ENCODE measurements at regions not wholly inside any gene's neighbourhood (a gene's known extent, or its start where the extent isn't known, plus 50 kb on each side); places are given as distances from the start of the nearest gene placed in this dataset.
"Not testable (repeated sequence)": the region's sequence is repeated elsewhere in the genome, so short reads cannot be mapped to it uniquely, and the experiment has no call there.

DNA sequence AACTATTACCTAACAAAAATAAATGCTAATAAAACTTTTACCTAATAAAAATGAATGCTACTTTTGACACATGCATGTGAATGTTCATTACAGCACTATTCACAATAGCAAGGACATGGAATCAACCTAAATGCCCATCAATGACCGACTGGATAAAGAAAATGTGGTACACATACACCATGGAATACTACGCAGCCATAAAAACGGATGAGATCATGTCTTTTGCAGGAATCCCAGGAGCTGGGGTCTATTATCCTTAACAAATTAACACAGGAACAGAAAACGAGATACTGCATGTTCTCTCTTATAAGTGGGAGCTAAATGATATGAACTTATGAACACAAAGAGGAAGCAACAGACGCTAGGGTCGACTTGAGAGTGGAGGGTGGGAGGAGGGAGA, 88.1 kb upstream of the FAM204A start:
- Histone ChIP-seq H3K4me2 (ENCODE audit: low read length) (no peak overlapping the region), H3K4me3 (ENCODE audit: low read depth, low read length, poor library complexity, severe bottlenecking) (no peak overlapping the region), H4K20me1 (ENCODE audit: insufficient read depth, low read length) (no peaks in the 10 kb centered on the region), H3K4me1 (ENCODE audit: insufficient read depth, low read length, poor library complexity, severe bottlenecking) (no peaks in the 10 kb centered on the region), H3K27ac (ENCODE audit: low read depth, low read length, poor library complexity, severe bottlenecking) (no peak overlapping the region), H3K79me2 (ENCODE audit: insufficient read depth, low read depth, low read length) (no peaks in the 10 kb centered on the region), H3K9me3 (ENCODE audit: low read length) (no peaks in the 10 kb centered on the region), H3K36me3 (ENCODE audit: insufficient read depth, low read length) (no peaks in the 10 kb centered on the region), H3K9me2 (ENCODE audit: insufficient read depth, low read length) (no peaks in the 10 kb centered on the region), H2AFZ (ENCODE audit: low read length) (no peak overlapping the region)
- BruUV-seq (replicated peaks) = no TSS peak
- TF ChIP-seq EZH2phosphoT487 (IDR thresholded peaks at IDR 0.05; ENCODE audit: borderline replicate concordance, low read depth, low read length) = no peak
- TF ChIP-seq CTCF (conservative IDR thresholded peaks at IDR 0.05; ENCODE audit: low read length) = no peak
- CTCF ChIA-PET (ENCODE audit: unreplicated experiment) = no interaction called here
- no peak for DNase-seq (ENCODE audit: low spot score)
- intact Hi-C loops (cut with micrococcal nuclease; ENCODE audit: unreplicated experiment) = no loop called here
- POLR2A ChIA-PET = interaction anchor here (1.5 kb wide), 1 partner anchor 13 kb away, joined by 4 read pairs; no protein-coding TSS in a partner anchor

DNA sequence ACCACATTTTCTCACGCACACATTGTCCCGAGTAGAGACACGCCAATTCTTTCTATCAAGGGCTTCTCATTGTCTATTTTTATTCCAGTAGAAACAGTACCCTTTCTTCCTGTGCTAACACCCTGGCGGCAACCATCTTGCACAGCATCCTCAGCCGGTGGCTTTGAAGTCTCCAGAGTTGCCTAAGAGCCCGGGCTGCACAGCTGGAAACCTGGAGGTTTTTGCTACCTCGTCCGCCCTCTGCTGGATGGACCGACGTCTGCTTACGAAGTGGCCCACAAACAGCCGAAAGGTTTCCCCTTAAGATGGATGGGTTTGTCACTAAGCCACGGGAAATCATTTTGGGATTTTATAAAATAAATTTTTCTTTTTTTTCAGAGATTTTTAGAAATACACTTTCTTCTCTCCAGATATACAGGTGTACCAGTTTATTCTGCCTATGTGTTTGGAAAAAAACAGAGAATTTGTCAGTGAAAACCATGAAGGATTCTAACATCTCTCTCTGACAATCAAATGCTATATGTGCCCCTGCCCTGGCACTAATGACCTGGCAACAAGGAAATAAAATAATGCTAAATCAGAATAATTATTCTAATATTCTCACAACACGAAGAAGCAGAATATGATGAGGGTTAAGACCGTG, 81.8 kb upstream of the FAM204A start:
- Histone ChIP-seq H2AFZ (ENCODE audit: low read length) (no peak overlapping the region), H3K9me2 (ENCODE audit: insufficient read depth, low read length) (no peaks in the 10 kb centered on the region), H3K27ac (ENCODE audit: low read depth, low read length, poor library complexity, severe bottlenecking) (no peak overlapping the region), H3K4me1 (ENCODE audit: insufficient read depth, low read length, poor library complexity, severe bottlenecking) (no peaks in the 10 kb centered on the region), H3K9me3 (ENCODE audit: low read length) (no peaks in the 10 kb centered on the region), H4K20me1 (ENCODE audit: insufficient read depth, low read length) (no peaks in the 10 kb centered on the region), H3K36me3 (ENCODE audit: insufficient read depth, low read length) (no peaks in the 10 kb centered on the region), H3K4me3 (ENCODE audit: low read depth, low read length, poor library complexity, severe bottlenecking) (no peak overlapping the region), H3K79me2 (ENCODE audit: insufficient read depth, low read depth, low read length) (no peaks in the 10 kb centered on the region), H3K4me2 (ENCODE audit: low read length) (no peak overlapping the region)
- CTCF ChIA-PET (ENCODE audit: unreplicated experiment) = no interaction called here
- POLR2A ChIA-PET = no interaction called here
- peak; percentile 63 for DNase-seq (ENCODE audit: low spot score)
- intact Hi-C loops (cut with micrococcal nuclease; ENCODE audit: unreplicated experiment) = loop anchor here (10.0 kb wide), 1 partner anchor 929 kb away; no protein-coding TSS in a partner anchor
- BruUV-seq (replicated peaks) = no TSS peak
- TF ChIP-seq EZH2phosphoT487 (IDR thresholded peaks at IDR 0.05; ENCODE audit: borderline replicate concordance, low read depth, low read length) (no peak), CTCF (conservative IDR thresholded peaks at IDR 0.05; ENCODE audit: low read length) (peak; percentile 82)

DNA sequence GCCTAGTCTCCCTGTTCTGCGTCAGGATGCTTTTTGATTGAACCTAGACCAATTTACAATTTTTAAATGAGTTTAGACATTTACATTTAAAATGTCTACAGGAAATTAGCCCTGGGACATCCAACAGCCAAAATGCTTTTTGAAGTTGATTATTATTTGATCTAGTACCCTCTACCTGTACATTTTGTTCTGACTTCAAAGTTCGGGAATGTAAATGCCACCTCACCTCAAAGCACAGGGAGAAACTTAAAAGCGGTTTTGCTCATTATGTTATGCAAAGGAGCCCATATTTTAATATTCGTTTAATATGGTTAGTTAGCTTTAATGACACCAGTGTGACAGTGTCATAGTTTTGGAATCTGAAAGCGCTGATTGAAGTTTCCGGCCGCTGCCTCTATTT, 80.1 kb upstream of the FAM204A start:
- Histone ChIP-seq H3K79me2 (ENCODE audit: insufficient read depth, low read depth, low read length) (no peaks in the 10 kb centered on the region), H2AFZ (ENCODE audit: low read length) (no peak overlapping the region), H3K4me1 (ENCODE audit: insufficient read depth, low read length, poor library complexity, severe bottlenecking) (no peaks in the 10 kb centered on the region), H3K27ac (ENCODE audit: low read depth, low read length, poor library complexity, severe bottlenecking) (no peak overlapping the region), H3K9me3 (ENCODE audit: low read length) (no peaks in the 10 kb centered on the region), H4K20me1 (ENCODE audit: insufficient read depth, low read length) (no peaks in the 10 kb centered on the region), H3K4me3 (ENCODE audit: low read depth, low read length, poor library complexity, severe bottlenecking) (no peak overlapping the region), H3K9me2 (ENCODE audit: insufficient read depth, low read length) (no peaks in the 10 kb centered on the region), H3K36me3 (ENCODE audit: insufficient read depth, low read length) (no peaks in the 10 kb centered on the region), H3K4me2 (ENCODE audit: low read length) (no peak overlapping the region)
- intact Hi-C loops (cut with micrococcal nuclease; ENCODE audit: unreplicated experiment) = loop anchor here (10.0 kb wide), 1 partner anchor 927 kb away; no protein-coding TSS in a partner anchor
- DNase-seq (ENCODE audit: low spot score) = no peak
- BruUV-seq (replicated peaks) = no TSS peak
- ChIA-PET CTCF (ENCODE audit: unreplicated experiment) (no interaction called here), POLR2A (no interaction called here)
- TF ChIP-seq EZH2phosphoT487 (IDR thresholded peaks at IDR 0.05; ENCODE audit: borderline replicate concordance, low read depth, low read length) = no peak
- TF ChIP-seq CTCF (conservative IDR thresholded peaks at IDR 0.05; ENCODE audit: low read length) = no peak

GRCh38 chr10:118420049-118420448, 77.9 kb upstream of the FAM204A start:
- H3K4me3 ChIP-seq (ENCODE audit: low read depth, low read length, poor library complexity, severe bottlenecking); H3K79me2 ChIP-seq (ENCODE audit: insufficient read depth, low read depth, low read length); BruUV-seq (replicated peaks); H3K4me1 ChIP-seq (ENCODE audit: insufficient read depth, low read length, poor library complexity, severe bottlenecking); H4K20me1 ChIP-seq (ENCODE audit: insufficient read depth, low read length); H3K4me2 ChIP-seq (ENCODE audit: low read length); CTCF ChIA-PET (ENCODE audit: unreplicated experiment); DNase-seq (ENCODE audit: low spot score); H3K9me2 ChIP-seq (ENCODE audit: insufficient read depth, low read length); H3K36me3 ChIP-seq (ENCODE audit: insufficient read depth, low read length); H2AFZ ChIP-seq (ENCODE audit: low read length); POLR2A ChIA-PET; H3K9me3 ChIP-seq (ENCODE audit: low read length); H3K27ac ChIP-seq (ENCODE audit: low read depth, low read length, poor library complexity, severe bottlenecking): not testable (repeated sequence)
- intact Hi-C loops (cut with micrococcal nuclease; ENCODE audit: unreplicated experiment) = loop anchor here (10.0 kb wide), 1 partner anchor 925 kb away; no protein-coding TSS in a partner anchor

Data from OCI-LY7 (cell line).